ENCODE measurements at regions not wholly inside any gene's neighbourhood (a gene's known extent, or its start where the extent isn't known, plus 50 kb on each side); places are given as distances from the start of the nearest gene placed in this dataset.

DNA sequence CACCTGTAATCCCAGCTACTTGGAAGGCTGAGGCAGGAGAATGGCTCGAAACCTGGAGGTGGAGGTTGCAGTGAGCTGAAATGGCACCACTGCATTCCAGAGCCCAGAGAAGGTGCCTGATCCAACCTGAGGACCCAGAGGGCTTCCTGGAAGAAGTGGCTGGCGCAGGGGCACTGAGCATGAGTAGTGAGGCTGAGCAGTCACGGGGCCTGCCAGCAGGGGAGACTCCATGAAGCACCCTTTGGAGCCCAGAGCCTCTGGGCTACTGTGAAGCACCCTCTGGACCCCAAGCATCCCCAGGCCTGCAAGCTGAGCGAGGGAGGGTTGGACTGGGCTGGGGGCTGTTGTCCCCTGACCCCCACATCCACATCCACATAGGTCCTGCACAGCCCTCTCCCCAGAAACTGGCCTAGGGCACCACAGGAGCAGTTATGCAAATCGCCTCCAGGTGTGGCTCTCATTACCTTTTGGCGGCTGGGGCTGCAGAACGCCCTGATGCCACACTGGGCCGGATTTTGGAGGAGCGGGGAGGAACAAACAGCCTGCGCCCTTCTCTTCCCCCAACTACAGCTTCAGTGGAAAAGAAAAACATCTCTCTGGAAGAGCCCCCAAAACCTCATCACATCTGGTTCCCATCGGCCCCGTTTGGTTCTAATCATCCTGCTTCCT, 78.2 kb upstream of the TARDBP start:
- Histone ChIP-seq H3K36me3 (ENCODE audit: control insufficient read depth, insufficient read depth, low read length) (no peaks in the 10 kb centered on the region), H3K4me3 (replicated peaks; ENCODE audit: low read depth, low read length) (no peak overlapping the region), H3K27me3 (replicated peaks; ENCODE audit: control insufficient read depth, insufficient read depth, low read length) (no peaks in the 10 kb centered on the region; the same call in 1 of the 2 replicates)
- no peak for DNase-seq (ENCODE audit: extremely low read depth, insufficient read length)
- TF ChIP-seq, protein P1, sequence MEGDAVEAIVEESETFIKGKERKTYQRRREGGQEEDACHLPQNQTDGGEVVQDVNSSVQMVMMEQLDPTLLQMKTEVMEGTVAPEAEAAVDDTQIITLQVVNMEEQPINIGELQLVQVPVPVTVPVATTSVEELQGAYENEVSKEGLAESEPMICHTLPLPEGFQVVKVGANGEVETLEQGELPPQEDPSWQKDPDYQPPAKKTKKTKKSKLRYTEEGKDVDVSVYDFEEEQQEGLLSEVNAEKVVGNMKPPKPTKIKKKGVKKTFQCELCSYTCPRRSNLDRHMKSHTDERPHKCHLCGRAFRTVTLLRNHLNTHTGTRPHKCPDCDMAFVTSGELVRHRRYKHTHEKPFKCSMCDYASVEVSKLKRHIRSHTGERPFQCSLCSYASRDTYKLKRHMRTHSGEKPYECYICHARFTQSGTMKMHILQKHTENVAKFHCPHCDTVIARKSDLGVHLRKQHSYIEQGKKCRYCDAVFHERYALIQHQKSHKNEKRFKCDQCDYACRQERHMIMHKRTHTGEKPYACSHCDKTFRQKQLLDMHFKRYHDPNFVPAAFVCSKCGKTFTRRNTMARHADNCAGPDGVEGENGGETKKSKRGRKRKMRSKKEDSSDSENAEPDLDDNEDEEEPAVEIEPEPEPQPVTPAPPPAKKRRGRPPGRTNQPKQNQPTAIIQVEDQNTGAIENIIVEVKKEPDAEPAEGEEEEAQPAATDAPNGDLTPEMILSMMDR (IDR thresholded peaks at IDR 0.05; ENCODE audit: insufficient read depth, low read length, poor library complexity, severe bottlenecking), result no peak

DNA sequence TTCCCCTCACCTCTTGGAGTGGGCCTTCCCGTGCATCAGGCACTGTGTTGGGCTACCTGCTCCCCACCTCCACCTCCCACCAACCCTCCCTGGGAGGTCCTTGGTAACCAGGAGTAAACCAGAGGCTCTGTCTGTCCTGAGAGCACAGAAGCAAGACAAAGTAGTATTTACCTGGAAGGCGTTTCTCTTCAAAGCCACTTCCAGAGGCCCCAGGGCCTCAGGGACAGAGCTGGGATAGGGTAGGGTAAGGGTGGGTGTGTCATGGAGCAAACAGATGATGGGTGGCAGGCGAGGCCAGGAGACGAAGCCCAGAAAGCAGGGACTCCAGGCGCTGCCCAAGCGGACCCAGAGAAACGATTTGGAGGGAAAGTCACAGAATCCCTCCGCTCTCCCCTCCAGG, 77.2 kb upstream of the TARDBP start:
- Histone ChIP-seq H3K36me3 (ENCODE audit: control insufficient read depth, insufficient read depth, low read length) (no peaks in the 10 kb centered on the region), H3K27me3 (replicated peaks; ENCODE audit: control insufficient read depth, insufficient read depth, low read length) (no peaks in the 10 kb centered on the region; the same call in 1 of the 2 replicates), H3K4me3 (replicated peaks; ENCODE audit: low read depth, low read length) (no peak overlapping the region)
- TF ChIP-seq, protein P1 (IDR thresholded peaks at IDR 0.05; ENCODE audit: insufficient read depth, low read length, poor library complexity, severe bottlenecking), result no peak
- DNase-seq (ENCODE audit: extremely low read depth, insufficient read length), result no peak

DNA sequence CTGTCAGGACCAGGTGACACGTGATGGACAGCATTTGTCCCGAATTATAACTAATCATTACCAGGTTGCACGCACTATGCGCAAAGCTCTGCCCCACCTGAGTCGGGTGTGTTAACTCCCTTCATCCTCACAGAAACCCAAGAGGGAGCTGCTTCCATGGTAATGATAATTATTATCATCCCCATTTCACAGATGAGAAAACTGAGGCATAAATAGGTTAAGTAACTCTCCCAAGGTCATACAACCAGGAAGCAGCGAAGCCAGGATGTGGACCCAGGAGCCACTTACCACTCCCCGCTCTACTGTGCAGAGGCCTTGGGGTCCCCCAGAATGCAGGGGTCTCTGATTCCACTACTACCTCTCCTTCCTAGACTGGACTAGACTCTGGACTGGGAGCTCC, 76.7 kb upstream of the TARDBP start:
- DNase-seq (ENCODE audit: extremely low read depth, insufficient read length), result no peak
- Histone ChIP-seq H3K4me3 (replicated peaks; ENCODE audit: low read depth, low read length) (no peak overlapping the region), H3K36me3 (ENCODE audit: control insufficient read depth, insufficient read depth, low read length) (no peaks in the 10 kb centered on the region), H3K27me3 (replicated peaks; ENCODE audit: control insufficient read depth, insufficient read depth, low read length) (no peaks in the 10 kb centered on the region; the same call in 1 of the 2 replicates)
- TF ChIP-seq, protein P1 (IDR thresholded peaks at IDR 0.05; ENCODE audit: insufficient read depth, low read length, poor library complexity, severe bottlenecking), result no peak

DNA sequence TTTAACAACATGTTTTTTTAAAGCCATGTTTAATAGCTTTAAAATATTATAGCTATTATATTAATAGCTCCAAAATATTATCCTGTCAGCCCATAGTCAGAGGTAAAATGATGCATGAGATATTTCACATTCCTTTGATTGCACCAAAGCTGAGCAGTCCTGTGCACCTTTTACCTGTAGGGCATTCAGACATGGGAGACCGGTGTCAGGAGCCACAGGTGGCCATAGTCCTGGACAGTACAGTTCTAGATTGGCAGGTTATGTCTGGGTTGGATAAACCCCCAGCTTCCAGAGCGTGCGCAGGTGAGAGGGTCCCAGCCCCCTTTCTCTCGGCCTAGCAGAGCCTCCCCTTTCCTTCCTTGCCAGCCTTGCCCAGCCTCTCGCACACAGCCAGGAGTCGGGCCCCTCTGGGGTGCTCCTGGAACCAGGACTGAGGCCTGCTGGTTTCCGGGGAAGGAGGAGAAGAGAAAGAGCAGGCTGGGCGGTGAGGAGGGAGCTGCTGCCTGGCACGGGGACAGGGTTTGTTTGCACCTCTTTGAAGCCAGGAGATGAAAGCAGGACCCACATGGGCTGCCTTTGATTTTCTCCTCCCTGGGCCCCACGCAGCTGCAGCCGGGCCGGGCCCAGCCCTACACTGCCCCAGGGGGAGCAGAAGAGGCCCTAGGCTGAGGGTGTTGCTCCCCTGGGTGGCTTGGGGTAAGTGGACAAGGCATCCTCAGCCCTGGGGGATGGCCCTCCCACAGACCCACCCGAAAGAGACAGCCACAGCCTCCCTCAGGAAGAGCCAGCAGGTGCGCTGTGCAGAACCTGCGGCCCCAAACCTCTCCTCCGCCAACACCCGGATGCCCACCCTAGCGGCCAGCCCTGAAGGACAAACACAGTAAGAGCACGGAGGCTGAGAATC, 75.2 kb upstream of the TARDBP start:
- DNase-seq (ENCODE audit: extremely low read depth, insufficient read length), result no peak
- TF ChIP-seq, protein P1 (IDR thresholded peaks at IDR 0.05; ENCODE audit: insufficient read depth, low read length, poor library complexity, severe bottlenecking), result no peak
- no peaks in the 10 kb centered on the region; the same call in 1 of the 2 replicates for H3K27me3 ChIP-seq (replicated peaks; ENCODE audit: control insufficient read depth, insufficient read depth, low read length)
- no peak overlapping the region for H3K4me3 ChIP-seq (replicated peaks; ENCODE audit: low read depth, low read length)
- H3K36me3 ChIP-seq (ENCODE audit: control insufficient read depth, insufficient read depth, low read length), result no peaks in the 10 kb centered on the region

DNA sequence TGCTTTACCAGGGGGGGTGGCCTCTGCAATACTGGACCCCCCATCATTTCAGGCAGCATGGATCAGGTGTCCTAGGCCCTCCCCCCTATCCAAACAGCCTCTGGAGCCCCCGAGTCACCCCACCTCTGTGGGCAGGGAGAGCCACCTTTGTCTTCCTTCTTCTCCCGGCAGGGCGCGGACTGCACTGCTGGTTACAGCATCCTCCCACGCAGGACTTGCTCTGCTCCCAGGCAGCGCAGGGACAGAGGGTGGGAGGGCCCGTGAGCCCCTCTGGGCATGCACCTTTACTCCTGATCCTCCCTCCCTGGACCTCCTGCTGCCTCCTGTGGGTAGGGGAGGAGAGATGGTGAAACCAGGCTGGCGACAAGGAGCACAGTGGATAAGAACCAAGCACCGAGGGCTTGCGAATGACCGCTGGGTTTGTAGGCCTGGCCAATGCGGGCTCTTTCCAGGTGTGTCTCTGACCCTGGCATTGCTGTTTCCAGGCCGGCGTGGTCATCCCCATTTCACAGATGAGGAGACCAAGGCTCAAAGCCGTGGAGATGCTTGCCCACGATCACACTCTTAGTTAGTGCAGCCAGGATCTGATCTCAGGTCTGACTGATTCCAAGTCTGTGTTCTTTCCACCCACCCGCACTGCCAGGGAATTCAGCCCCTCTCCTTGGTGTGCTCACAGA, 73.6 kb upstream of the TARDBP start:
- no peak for DNase-seq (ENCODE audit: extremely low read depth, insufficient read length)
- TF ChIP-seq, protein P1 (IDR thresholded peaks at IDR 0.05; ENCODE audit: insufficient read depth, low read length, poor library complexity, severe bottlenecking), result no peak
- Histone ChIP-seq H3K27me3 (replicated peaks; ENCODE audit: control insufficient read depth, insufficient read depth, low read length) (no peaks in the 10 kb centered on the region; the same call in 1 of the 2 replicates), H3K4me3 (replicated peaks; ENCODE audit: low read depth, low read length) (no peak overlapping the region), H3K36me3 (ENCODE audit: control insufficient read depth, insufficient read depth, low read length) (no peaks in the 10 kb centered on the region)
